Kidney epithelial cell (primary cell): ENCODE measurements at regions not wholly inside any gene's neighbourhood (a gene's known extent, or its start where the extent isn't known, plus 50 kb on each side); places are given as distances from the start of the nearest gene placed in this dataset.

Experiments used
- DNase-seq: peaks from one replicate; pipeline ENCODE4 v3.0.0-alpha.2; 2010; ENCODE audit warnings: low read depth
- H3K27me3 ChIP-seq: 2 replicates; pipeline ENCODE4 v1.6.0; 2011; ENCODE audit warnings: low read length; ENCODE audit not compliant: control insufficient read depth, insufficient read depth
- H3K36me3 ChIP-seq: 2 replicates; pipeline ENCODE4 v1.5.1; 2011; ENCODE audit warnings: low read length; ENCODE audit not compliant: control insufficient read depth, insufficient read depth
- H3K4me3 ChIP-seq: 2 replicates; pipeline ENCODE4 v1.5.1; 2011; ENCODE audit warnings: low read depth, mild to moderate bottlenecking, control low read depth, low read length
- TF ChIP-seq, protein P1 (sequence below): IDR thresholded peaks from 2 replicates; pipeline ENCODE4 v1.5.1; 2011; ENCODE audit warnings: mild to moderate bottlenecking, moderate library complexity, low read length, control low read depth, inconsistent platforms; ENCODE audit not compliant: insufficient read depth, poor library complexity, severe bottlenecking

DNA sequence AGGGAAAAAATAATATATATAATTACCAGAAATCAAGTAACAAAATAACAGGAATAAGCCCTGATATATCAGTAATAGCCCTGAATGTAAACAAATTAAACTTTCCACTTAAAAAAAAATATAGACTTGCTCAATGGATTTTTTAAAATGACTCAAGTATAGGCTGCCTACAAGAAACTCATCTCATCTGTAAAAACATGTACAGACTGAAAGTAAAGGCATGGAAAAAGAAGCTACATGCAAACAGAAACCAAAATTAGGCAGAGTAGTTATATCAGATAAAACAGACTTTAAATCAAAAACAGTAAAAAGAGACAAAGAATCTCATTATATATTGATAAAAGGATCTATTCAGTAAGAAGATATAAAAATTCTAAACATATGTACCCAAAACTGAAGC lies 82.4 kb upstream of the STT3B start:
- Histone ChIP-seq H3K4me3 (no peak overlapping the region), H3K36me3 (no peaks in the 10 kb centered on the region), H3K27me3 (peaks cover 2% of the 10 kb centered on the region)
- no peak for DNase-seq
- TF ChIP-seq, protein P1, sequence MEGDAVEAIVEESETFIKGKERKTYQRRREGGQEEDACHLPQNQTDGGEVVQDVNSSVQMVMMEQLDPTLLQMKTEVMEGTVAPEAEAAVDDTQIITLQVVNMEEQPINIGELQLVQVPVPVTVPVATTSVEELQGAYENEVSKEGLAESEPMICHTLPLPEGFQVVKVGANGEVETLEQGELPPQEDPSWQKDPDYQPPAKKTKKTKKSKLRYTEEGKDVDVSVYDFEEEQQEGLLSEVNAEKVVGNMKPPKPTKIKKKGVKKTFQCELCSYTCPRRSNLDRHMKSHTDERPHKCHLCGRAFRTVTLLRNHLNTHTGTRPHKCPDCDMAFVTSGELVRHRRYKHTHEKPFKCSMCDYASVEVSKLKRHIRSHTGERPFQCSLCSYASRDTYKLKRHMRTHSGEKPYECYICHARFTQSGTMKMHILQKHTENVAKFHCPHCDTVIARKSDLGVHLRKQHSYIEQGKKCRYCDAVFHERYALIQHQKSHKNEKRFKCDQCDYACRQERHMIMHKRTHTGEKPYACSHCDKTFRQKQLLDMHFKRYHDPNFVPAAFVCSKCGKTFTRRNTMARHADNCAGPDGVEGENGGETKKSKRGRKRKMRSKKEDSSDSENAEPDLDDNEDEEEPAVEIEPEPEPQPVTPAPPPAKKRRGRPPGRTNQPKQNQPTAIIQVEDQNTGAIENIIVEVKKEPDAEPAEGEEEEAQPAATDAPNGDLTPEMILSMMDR: no peak

DNA sequence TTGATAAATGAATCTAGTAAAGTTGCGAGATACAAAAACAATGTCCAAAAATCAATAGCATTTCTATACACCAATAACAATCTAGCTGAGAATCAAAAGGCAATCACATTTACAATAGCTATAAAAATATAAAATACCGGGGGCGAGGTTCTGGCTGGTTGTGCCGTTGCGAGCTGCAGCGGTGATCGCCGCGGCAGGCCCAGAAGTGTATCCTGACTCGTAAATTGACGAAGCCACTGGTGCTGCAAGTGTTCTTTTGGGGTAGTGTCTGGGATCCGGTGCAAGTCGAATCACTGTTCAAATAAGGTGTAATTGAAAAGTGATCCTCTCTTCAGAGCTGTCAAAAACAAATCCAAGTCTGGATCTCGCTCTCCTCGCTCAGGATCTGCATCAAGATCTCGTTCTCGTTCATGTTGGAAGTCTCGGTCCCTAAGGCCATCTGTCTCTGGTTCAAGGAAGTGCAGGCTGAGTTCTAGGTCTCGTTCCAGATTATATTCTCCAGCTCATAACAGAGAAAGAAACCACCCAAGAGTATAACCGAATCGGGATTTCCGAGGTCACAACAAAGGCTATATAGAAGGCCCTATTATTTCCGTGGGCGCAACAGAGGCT lies 80.1 kb upstream of the STT3B start:
- TF ChIP-seq, protein P1: no peak
- Histone ChIP-seq H3K4me3 (no peak overlapping the region), H3K27me3 (peaks cover 2% of the 10 kb centered on the region), H3K36me3 (no peaks in the 10 kb centered on the region)
- no peak for DNase-seq

DNA sequence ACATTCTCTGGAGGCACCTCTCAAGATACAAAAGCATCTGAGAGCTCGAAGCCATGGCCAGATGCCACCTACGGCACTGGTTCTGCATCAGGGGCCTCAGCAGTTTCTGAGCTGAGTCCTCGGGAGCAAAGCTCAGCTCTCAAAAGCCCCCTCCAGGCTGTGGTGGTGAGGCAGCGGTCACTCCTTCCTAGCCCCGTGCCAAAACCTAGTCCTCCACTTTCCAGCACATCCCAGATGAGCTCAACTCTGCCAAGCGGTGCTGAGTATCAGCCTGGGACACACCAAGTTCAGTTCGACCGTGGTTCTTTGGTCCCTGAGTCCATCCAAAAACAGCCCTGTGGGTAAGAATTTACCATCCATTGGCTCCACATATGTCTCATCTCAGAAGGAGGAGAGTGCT lies 79.3 kb upstream of the STT3B start:
- no peak overlapping the region for H3K4me3 ChIP-seq
- peaks cover 2% of the 10 kb centered on the region for H3K27me3 ChIP-seq

DNA sequence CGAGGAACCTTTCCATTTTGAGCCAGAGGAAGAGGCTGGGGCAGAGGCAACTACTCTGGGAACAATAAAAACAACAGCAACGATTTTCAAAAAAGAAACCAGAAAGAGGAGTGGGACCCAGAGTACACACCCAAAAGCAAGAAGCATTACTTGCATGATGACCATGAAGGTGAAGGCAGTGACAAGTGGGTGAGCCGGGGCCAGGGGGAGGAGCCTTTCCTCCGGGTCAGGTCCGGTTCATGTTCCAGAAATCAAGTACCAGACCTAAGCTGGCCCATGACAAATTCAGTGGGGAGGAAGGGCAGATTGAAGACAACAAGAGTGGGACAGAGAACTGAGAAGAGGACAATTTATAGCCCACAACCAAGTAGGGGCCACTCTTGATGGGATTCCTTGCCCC lies 77.2 kb upstream of the STT3B start:
- Histone ChIP-seq H3K27me3 (peaks cover 2% of the 10 kb centered on the region), H3K36me3 (no peaks in the 10 kb centered on the region), H3K4me3 (no peak overlapping the region)
- no peak for DNase-seq
- TF ChIP-seq, protein P1: no peak

More for the DNA sequence above, 79.3 kb upstream of the STT3B start:
- no peak for DNase-seq
- TF ChIP-seq, protein P1: no peak
- no peaks in the 10 kb centered on the region for H3K36me3 ChIP-seq

DNA sequence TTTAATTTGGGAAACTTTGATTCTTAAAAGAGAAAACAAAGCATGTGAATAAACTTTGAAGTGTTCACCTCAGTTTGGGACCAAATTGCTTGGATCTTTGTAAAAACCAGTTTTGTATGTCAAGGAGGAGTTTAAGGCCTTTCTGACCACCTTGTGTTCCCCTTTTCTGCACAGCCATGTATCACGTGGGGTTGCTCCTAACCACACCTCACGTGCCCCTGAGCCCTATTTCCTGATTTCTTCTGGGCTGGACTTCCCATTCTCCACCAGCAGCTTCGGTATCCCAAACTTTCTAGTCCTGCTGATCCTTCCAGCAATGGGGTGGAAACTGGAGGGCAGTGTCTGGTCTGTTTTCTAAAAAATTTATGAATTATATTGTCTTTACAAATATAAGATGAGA lies 76.4 kb upstream of the STT3B start:
- H3K27me3 ChIP-seq: peaks cover 2% of the 10 kb centered on the region
- H3K4me3 ChIP-seq: no peak overlapping the region
- DNase-seq: no peak
- no peaks in the 10 kb centered on the region for H3K36me3 ChIP-seq
- TF ChIP-seq, protein P1: no peak

DNA sequence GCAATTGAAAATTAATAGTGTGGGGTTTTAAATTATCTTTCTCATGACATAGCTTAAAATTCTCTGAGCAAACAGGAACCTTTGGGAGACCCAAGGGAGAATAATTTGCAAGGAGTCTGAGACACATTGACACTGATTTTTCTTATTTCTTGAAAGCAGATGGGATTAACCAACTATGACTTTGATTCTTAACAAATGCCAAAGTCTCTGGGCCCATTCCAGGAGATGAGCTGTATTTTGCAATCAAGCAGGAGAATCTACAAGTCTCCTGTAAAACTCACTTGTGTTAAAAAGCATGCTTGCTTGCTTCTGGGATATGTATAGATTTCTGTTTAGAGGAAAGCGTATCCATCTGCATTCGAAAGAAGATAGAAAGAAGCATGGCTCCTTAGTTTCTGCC lies 71.3 kb upstream of the STT3B start:
- H3K4me3 ChIP-seq: no peak overlapping the region
- no peaks in the 10 kb centered on the region for H3K36me3 ChIP-seq
- no peak for DNase-seq

More for the DNA sequence above, 71.3 kb upstream of the STT3B start:
- H3K27me3 ChIP-seq: no peaks in the 10 kb centered on the region
- TF ChIP-seq, protein P1: no peak
